ENCODE measurements at regions not wholly inside any gene's neighbourhood (a gene's known extent, or its start where the extent isn't known, plus 50 kb on each side); places are given as distances from the start of the nearest gene placed in this dataset.

DNA sequence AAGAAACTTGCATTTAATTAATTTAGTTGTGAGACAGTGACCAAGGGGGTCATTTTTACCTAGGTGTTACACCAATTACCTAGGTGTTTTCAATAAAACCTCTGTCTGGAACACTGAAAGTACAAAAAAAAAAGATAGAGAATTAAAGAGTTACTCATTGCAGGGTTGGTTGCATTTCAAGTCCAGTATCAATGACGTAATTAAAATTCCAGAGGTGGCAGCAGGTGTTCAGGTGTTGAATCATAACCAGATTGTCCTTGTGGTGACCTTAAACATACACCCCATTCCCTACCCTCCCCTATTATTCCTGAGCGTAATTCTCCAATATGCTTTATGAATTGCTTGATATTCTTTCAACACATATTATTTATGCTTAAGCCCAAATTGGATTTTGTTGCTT is 352.0 kb upstream of the SLC8A1 start:
- Histone ChIP-seq H3K27ac (ENCODE audit: low read length) (no peak overlapping the region), H3K4me1 (ENCODE audit: low read length) (no peaks in the 10 kb centered on the region), H3K4me2 (ENCODE audit: low read depth, low read length) (no peak overlapping the region), H3K79me2 (ENCODE audit: low read length) (no peaks in the 10 kb centered on the region), H3K9me2 (replicated peaks; ENCODE audit: insufficient read depth, low read length) (no peaks in the 10 kb centered on the region), H3K9ac (ENCODE audit: low read length) (no peak overlapping the region), H4K20me1 (ENCODE audit: insufficient read depth, low read length) (no peaks in the 10 kb centered on the region), H3F3A (ENCODE audit: insufficient read depth, low read length) (no peaks in the 10 kb centered on the region), H3K36me3 (replicated peaks; ENCODE audit: insufficient read depth, low read length) (no peaks in the 10 kb centered on the region), H3K27me3 (replicated peaks; ENCODE audit: insufficient read depth, low read length) (no peaks in the 10 kb centered on the region), H3K4me3 (ENCODE audit: low read length) (no peak overlapping the region), H2AFZ (ENCODE audit: low read length) (no peak overlapping the region), H3K9me3 (replicated peaks; ENCODE audit: insufficient read depth, low read length) (no peaks in the 10 kb centered on the region)
- TF ChIP-seq, protein P1, sequence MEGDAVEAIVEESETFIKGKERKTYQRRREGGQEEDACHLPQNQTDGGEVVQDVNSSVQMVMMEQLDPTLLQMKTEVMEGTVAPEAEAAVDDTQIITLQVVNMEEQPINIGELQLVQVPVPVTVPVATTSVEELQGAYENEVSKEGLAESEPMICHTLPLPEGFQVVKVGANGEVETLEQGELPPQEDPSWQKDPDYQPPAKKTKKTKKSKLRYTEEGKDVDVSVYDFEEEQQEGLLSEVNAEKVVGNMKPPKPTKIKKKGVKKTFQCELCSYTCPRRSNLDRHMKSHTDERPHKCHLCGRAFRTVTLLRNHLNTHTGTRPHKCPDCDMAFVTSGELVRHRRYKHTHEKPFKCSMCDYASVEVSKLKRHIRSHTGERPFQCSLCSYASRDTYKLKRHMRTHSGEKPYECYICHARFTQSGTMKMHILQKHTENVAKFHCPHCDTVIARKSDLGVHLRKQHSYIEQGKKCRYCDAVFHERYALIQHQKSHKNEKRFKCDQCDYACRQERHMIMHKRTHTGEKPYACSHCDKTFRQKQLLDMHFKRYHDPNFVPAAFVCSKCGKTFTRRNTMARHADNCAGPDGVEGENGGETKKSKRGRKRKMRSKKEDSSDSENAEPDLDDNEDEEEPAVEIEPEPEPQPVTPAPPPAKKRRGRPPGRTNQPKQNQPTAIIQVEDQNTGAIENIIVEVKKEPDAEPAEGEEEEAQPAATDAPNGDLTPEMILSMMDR (IDR thresholded peaks at IDR 0.05; ENCODE audit: low read length) = no peak
- no peak for TF ChIP-seq EZH2phosphoT487 (IDR thresholded peaks at IDR 0.05; ENCODE audit: low read length)
- no peak for TF ChIP-seq EZH2 (optimal IDR thresholded peaks at IDR 0.05; ENCODE audit: low read depth, low read length)
- no peak for DNase-seq

DNA sequence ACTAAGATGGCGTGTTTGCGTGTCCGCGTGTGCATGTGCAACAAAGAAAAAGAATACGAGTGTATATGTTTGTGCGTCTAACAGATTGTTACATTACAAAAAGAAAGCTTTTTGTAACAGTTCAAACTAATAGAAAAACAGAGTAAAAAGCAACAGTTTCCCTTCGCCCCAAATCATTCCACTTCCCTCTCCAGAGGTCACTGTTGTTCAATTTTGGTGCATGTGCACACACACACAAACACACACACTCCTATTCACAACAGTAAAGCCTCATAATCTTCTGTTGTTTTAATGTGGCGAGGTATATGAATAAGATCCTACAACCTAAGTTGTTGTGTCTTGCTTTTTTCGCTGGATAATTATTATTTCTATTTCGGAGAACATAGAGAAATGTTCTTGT is 357.3 kb upstream of the SLC8A1 start:
- Histone ChIP-seq H3K9ac (ENCODE audit: low read length) (no peak overlapping the region), H4K20me1 (ENCODE audit: insufficient read depth, low read length) (no peaks in the 10 kb centered on the region), H3K27ac (ENCODE audit: low read length) (no peak overlapping the region), H3K9me3 (replicated peaks; ENCODE audit: insufficient read depth, low read length) (no peaks in the 10 kb centered on the region), H3K36me3 (replicated peaks; ENCODE audit: insufficient read depth, low read length) (no peaks in the 10 kb centered on the region), H3K79me2 (ENCODE audit: low read length) (no peaks in the 10 kb centered on the region), H3K27me3 (replicated peaks; ENCODE audit: insufficient read depth, low read length) (no peaks in the 10 kb centered on the region), H2AFZ (ENCODE audit: low read length) (no peak overlapping the region), H3F3A (ENCODE audit: insufficient read depth, low read length) (no peaks in the 10 kb centered on the region), H3K4me1 (ENCODE audit: low read length) (no peaks in the 10 kb centered on the region), H3K4me2 (ENCODE audit: low read depth, low read length) (no peak overlapping the region), H3K4me3 (ENCODE audit: low read length) (no peak overlapping the region), H3K9me2 (replicated peaks; ENCODE audit: insufficient read depth, low read length) (no peaks in the 10 kb centered on the region)
- no peak for DNase-seq
- TF ChIP-seq EZH2 (optimal IDR thresholded peaks at IDR 0.05; ENCODE audit: low read depth, low read length) (no peak), EZH2phosphoT487 (IDR thresholded peaks at IDR 0.05; ENCODE audit: low read length) (no peak)

DNA sequence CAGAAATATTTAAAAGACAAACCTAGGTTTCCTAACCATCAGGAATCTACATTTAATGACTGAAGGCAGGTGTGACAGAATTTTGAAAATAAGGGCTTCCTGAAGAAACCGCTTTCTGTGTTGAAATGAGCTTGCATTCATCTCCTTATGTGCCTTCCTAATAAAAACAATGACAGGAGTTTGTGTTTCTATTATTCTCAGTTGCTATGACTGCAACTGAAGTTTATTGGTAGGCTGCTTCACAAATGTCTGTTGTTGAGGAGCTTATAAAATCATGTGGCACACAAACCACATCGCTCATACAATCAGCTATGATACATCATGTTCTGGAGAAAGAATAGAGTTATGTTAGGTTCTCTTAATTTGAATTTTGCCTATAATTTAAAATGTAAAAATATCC is 362.7 kb upstream of the SLC8A1 start:
- TF ChIP-seq EZH2 (optimal IDR thresholded peaks at IDR 0.05; ENCODE audit: low read depth, low read length) = no peak
- TF ChIP-seq EZH2phosphoT487 (IDR thresholded peaks at IDR 0.05; ENCODE audit: low read length) = no peak
- TF ChIP-seq, protein P1 (IDR thresholded peaks at IDR 0.05; ENCODE audit: low read length) = no peak

DNA sequence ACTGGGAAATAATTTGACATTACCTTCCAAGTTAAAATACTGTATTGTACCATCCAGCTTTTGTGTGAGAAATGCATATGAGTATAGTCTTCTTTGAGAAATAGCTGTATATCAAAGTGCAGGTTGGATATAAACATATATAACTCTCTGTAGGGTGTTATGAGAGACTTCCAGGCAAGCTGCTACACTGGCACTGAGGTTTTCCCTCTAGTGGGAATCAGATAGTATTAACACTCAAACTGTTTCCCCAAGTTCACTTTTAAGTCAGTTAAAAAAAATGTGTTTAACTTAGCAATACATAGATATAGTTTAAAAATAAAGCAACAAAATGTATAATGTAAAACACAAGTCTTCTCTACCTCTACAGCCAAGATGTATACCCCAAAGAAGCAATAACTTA is 368.4 kb upstream of the SLC8A1 start:
- Histone ChIP-seq H3K27me3 (replicated peaks; ENCODE audit: insufficient read depth, low read length) (no peaks in the 10 kb centered on the region), H3K36me3 (replicated peaks; ENCODE audit: insufficient read depth, low read length) (no peaks in the 10 kb centered on the region), H3K79me2 (ENCODE audit: low read length) (no peaks in the 10 kb centered on the region), H3K4me1 (ENCODE audit: low read length) (no peaks in the 10 kb centered on the region), H3F3A (ENCODE audit: insufficient read depth, low read length) (no peaks in the 10 kb centered on the region), H3K9ac (ENCODE audit: low read length) (no peak overlapping the region), H3K27ac (ENCODE audit: low read length) (no peak overlapping the region), H4K20me1 (ENCODE audit: insufficient read depth, low read length) (no peaks in the 10 kb centered on the region), H2AFZ (ENCODE audit: low read length) (peak overlapping the region; percentile 22; the same call in 1 of the 2 replicates), H3K4me3 (ENCODE audit: low read length) (no peak overlapping the region), H3K9me2 (replicated peaks; ENCODE audit: insufficient read depth, low read length) (no peaks in the 10 kb centered on the region), H3K4me2 (ENCODE audit: low read depth, low read length) (peak overlapping the region; percentile 25; the same call in 1 of the 2 replicates), H3K9me3 (replicated peaks; ENCODE audit: insufficient read depth, low read length) (no peaks in the 10 kb centered on the region)
- no peak for TF ChIP-seq EZH2phosphoT487 (IDR thresholded peaks at IDR 0.05; ENCODE audit: low read length)
- TF ChIP-seq, protein P1 (IDR thresholded peaks at IDR 0.05; ENCODE audit: low read length) = peak; percentile 11
- DNase-seq = no peak

More for the DNA sequence above, 362.7 kb upstream of the SLC8A1 start:
- Histone ChIP-seq H4K20me1 (ENCODE audit: insufficient read depth, low read length) (no peaks in the 10 kb centered on the region), H3K79me2 (ENCODE audit: low read length) (no peaks in the 10 kb centered on the region), H3K9ac (ENCODE audit: low read length) (no peak overlapping the region), H3K9me3 (replicated peaks; ENCODE audit: insufficient read depth, low read length) (no peaks in the 10 kb centered on the region), H3K36me3 (replicated peaks; ENCODE audit: insufficient read depth, low read length) (no peaks in the 10 kb centered on the region), H3K27ac (ENCODE audit: low read length) (no peak overlapping the region), H3K4me1 (ENCODE audit: low read length) (no peaks in the 10 kb centered on the region), H3K4me2 (ENCODE audit: low read depth, low read length) (no peak overlapping the region), H3K27me3 (replicated peaks; ENCODE audit: insufficient read depth, low read length) (no peaks in the 10 kb centered on the region), H3K4me3 (ENCODE audit: low read length) (no peak overlapping the region), H3F3A (ENCODE audit: insufficient read depth, low read length) (no peaks in the 10 kb centered on the region), H2AFZ (ENCODE audit: low read length) (no peak overlapping the region), H3K9me2 (replicated peaks; ENCODE audit: insufficient read depth, low read length) (no peaks in the 10 kb centered on the region)
- DNase-seq = no peak

All from MM.1S (cell line).